T-helper 17 cell (primary cell): ENCODE measurements at regions not wholly inside any gene's neighbourhood (a gene's known extent, or its start where the extent isn't known, plus 50 kb on each side); places are given as distances from the start of the nearest gene placed in this dataset.

Experiments used
- ATAC-seq: fragments of 150-1000 bp; cut with Tn5 transposase; 2 replicates; pipeline ENCODE4 v1.10.0; 2021; ENCODE audit warnings: mild to moderate bottlenecking, moderate library complexity
- DNase-seq, 3 donors: peaks; one replicate each; pipeline versions ENCODE4 v3.0.0 to v3.0.0-alpha.2; 2020 to 2021
- H3K9me3 ChIP-seq: one replicate; pipeline ENCODE4 v1.7.0; 2013; ENCODE audit warnings: low read length, mild to moderate bottlenecking; ENCODE audit not compliant: control insufficient read depth, poor library complexity, severe bottlenecking
- H3K27ac Mint-ChIP-seq: one replicate; pipeline ENCODE4 v1.8.0; 2022; ENCODE audit warnings: mild to moderate bottlenecking, moderate library complexity, mixed read lengths
- H3K27me3 Mint-ChIP-seq: one replicate; pipeline ENCODE4 v1.8.0; 2022; ENCODE audit warnings: mixed read lengths
- H3K36me3 Mint-ChIP-seq: one replicate; pipeline ENCODE4 v1.8.0; 2022; ENCODE audit warnings: low read depth, mixed read lengths
- H3K4me1 Mint-ChIP-seq: one replicate; pipeline ENCODE4 v1.8.0; 2022; ENCODE audit warnings: mild to moderate bottlenecking, mixed read lengths
- H3K4me3 Mint-ChIP-seq: one replicate; pipeline ENCODE4 v1.8.0; 2022; ENCODE audit warnings: mild to moderate bottlenecking, moderate library complexity, mixed read lengths

- peaks cover 33% of the 10 kb centered on the region for H3K27me3 Mint-ChIP-seq
- no peak overlapping the region for H3K27ac Mint-ChIP-seq
- H3K36me3 Mint-ChIP-seq: no peaks in the 10 kb centered on the region
- no peak overlapping the region for H3K4me3 Mint-ChIP-seq
- DNase-seq (no peak), ATAC-seq (no peak)
- H3K9me3 ChIP-seq: no peaks in the 10 kb centered on the region
- no peaks in the 10 kb centered on the region for H3K4me1 Mint-ChIP-seq
Measured at GRCh38 chr16:55236655-55237054, 87.3 kb upstream of the IRX6 start.

GRCh38 chr16:55239723-55240122, 84.3 kb upstream of the IRX6 start:
- H3K4me1 Mint-ChIP-seq: no peaks in the 10 kb centered on the region
- H3K4me3 Mint-ChIP-seq: no peak overlapping the region
- no peaks in the 10 kb centered on the region for H3K9me3 ChIP-seq
- no peaks in the 10 kb centered on the region for H3K36me3 Mint-ChIP-seq
- DNase-seq: no peak
- no peak for ATAC-seq
- H3K27me3 Mint-ChIP-seq: peaks cover 39% of the 10 kb centered on the region
- H3K27ac Mint-ChIP-seq: no peak overlapping the region

- no peaks in the 10 kb centered on the region for H3K9me3 ChIP-seq
- H3K27ac Mint-ChIP-seq: no peak overlapping the region
- no peak for DNase-seq
- no peaks in the 10 kb centered on the region for H3K36me3 Mint-ChIP-seq
- H3K4me3 Mint-ChIP-seq: no peak overlapping the region
- no peaks in the 10 kb centered on the region for H3K4me1 Mint-ChIP-seq
- ATAC-seq: no peak
- peaks cover 37% of the 10 kb centered on the region for H3K27me3 Mint-ChIP-seq
Measured at GRCh38 chr16:55240888-55241287, 83.1 kb upstream of the IRX6 start.

GRCh38 chr16:55242667-55243066, 81.3 kb upstream of the IRX6 start:
- Mint-ChIP-seq H3K4me3 (no peak overlapping the region), H3K27ac (no peak overlapping the region), H3K36me3 (no peaks in the 10 kb centered on the region), H3K4me1 (no peaks in the 10 kb centered on the region), H3K27me3 (peaks cover 34% of the 10 kb centered on the region)
- H3K9me3 ChIP-seq: no peaks in the 10 kb centered on the region
- DNase-seq (no peak), ATAC-seq (no peak)

- H3K4me1 Mint-ChIP-seq: no peaks in the 10 kb centered on the region
- DNase-seq (no peak), ATAC-seq (no peak)
- H3K9me3 ChIP-seq: no peaks in the 10 kb centered on the region
- no peak overlapping the region for H3K4me3 Mint-ChIP-seq
- peaks cover 23% of the 10 kb centered on the region for H3K27me3 Mint-ChIP-seq
- no peak overlapping the region for H3K27ac Mint-ChIP-seq
- no peaks in the 10 kb centered on the region for H3K36me3 Mint-ChIP-seq
Measured at GRCh38 chr16:55248058-55248457, 75.9 kb upstream of the IRX6 start.

- Mint-ChIP-seq H3K4me1 (no peaks in the 10 kb centered on the region), H3K27me3 (peaks cover 23% of the 10 kb centered on the region), H3K27ac (no peak overlapping the region), H3K4me3 (no peak overlapping the region), H3K36me3 (no peaks in the 10 kb centered on the region)
- DNase-seq (no peak), ATAC-seq (no peak)
- no peaks in the 10 kb centered on the region for H3K9me3 ChIP-seq
Measured at GRCh38 chr16:55248494-55248893, 75.5 kb upstream of the IRX6 start.

- Mint-ChIP-seq H3K4me3 (no peak overlapping the region), H3K36me3 (no peaks in the 10 kb centered on the region), H3K27me3 (peaks cover 23% of the 10 kb centered on the region), H3K27ac (no peak overlapping the region), H3K4me1 (no peaks in the 10 kb centered on the region)
- no peak for ATAC-seq
- no peak for DNase-seq
- no peaks in the 10 kb centered on the region for H3K9me3 ChIP-seq
Measured at GRCh38 chr16:55249361-55249760, 74.6 kb upstream of the IRX6 start.

GRCh38 chr16:55249936-55250335, 74.1 kb upstream of the IRX6 start:
- no peaks in the 10 kb centered on the region for H3K36me3 Mint-ChIP-seq
- H3K9me3 ChIP-seq: no peaks in the 10 kb centered on the region
- H3K27me3 Mint-ChIP-seq: peaks cover 27% of the 10 kb centered on the region
- no peak overlapping the region for H3K4me3 Mint-ChIP-seq
- no peak overlapping the region for H3K27ac Mint-ChIP-seq
- DNase-seq (no peak), ATAC-seq (no peak)
- no peaks in the 10 kb centered on the region for H3K4me1 Mint-ChIP-seq

GRCh38 chr16:55250701-55251100, 73.3 kb upstream of the IRX6 start:
- H3K4me1 Mint-ChIP-seq: no peaks in the 10 kb centered on the region
- ATAC-seq (no peak), DNase-seq (no peak)
- no peaks in the 10 kb centered on the region for H3K9me3 ChIP-seq
- no peak overlapping the region for H3K27ac Mint-ChIP-seq
- no peaks in the 10 kb centered on the region for H3K36me3 Mint-ChIP-seq
- H3K4me3 Mint-ChIP-seq: no peak overlapping the region
- peaks cover 29% of the 10 kb centered on the region for H3K27me3 Mint-ChIP-seq

- Mint-ChIP-seq H3K27me3 (peaks cover 29% of the 10 kb centered on the region), H3K27ac (no peak overlapping the region), H3K36me3 (no peaks in the 10 kb centered on the region), H3K4me1 (no peaks in the 10 kb centered on the region), H3K4me3 (no peak overlapping the region)
- DNase-seq (no peak), ATAC-seq (no peak)
- no peaks in the 10 kb centered on the region for H3K9me3 ChIP-seq
Measured at GRCh38 chr16:55251151-55251550, 72.9 kb upstream of the IRX6 start.

- DNase-seq: no peak
- H3K4me3 Mint-ChIP-seq: no peak overlapping the region
- H3K27ac Mint-ChIP-seq: no peak overlapping the region
- no peaks in the 10 kb centered on the region for H3K36me3 Mint-ChIP-seq
- H3K9me3 ChIP-seq: no peaks in the 10 kb centered on the region
- ATAC-seq: no peak
- no peaks in the 10 kb centered on the region for H3K4me1 Mint-ChIP-seq
- peaks cover 32% of the 10 kb centered on the region for H3K27me3 Mint-ChIP-seq
Measured at GRCh38 chr16:55252577-55252976, 71.4 kb upstream of the IRX6 start.

GRCh38 chr16:55253987-55254386, 70.0 kb upstream of the IRX6 start:
- no peak for ATAC-seq
- DNase-seq: no peak
- Mint-ChIP-seq H3K27me3 (peaks cover 33% of the 10 kb centered on the region), H3K4me3 (no peak overlapping the region), H3K4me1 (no peaks in the 10 kb centered on the region), H3K27ac (no peak overlapping the region), H3K36me3 (no peaks in the 10 kb centered on the region)
- no peaks in the 10 kb centered on the region for H3K9me3 ChIP-seq

GRCh38 chr16:55255733-55256282, 68.2 kb upstream of the IRX6 start:
- DNase-seq: no peak
- ATAC-seq: no peak
- Mint-ChIP-seq H3K4me3 (no peak overlapping the region), H3K4me1 (no peaks in the 10 kb centered on the region), H3K27me3 (peaks cover 23% of the 10 kb centered on the region), H3K36me3 (no peaks in the 10 kb centered on the region), H3K27ac (no peak overlapping the region)
- no peaks in the 10 kb centered on the region for H3K9me3 ChIP-seq

GRCh38 chr16:55256412-55257016, 67.5 kb upstream of the IRX6 start:
- Mint-ChIP-seq H3K36me3 (no peaks in the 10 kb centered on the region), H3K27ac (no peak overlapping the region), H3K27me3 (peaks cover 16% of the 10 kb centered on the region), H3K4me1 (no peaks in the 10 kb centered on the region), H3K4me3 (no peak overlapping the region)
- ATAC-seq (no peak), DNase-seq (no peak)
- no peaks in the 10 kb centered on the region for H3K9me3 ChIP-seq
